ENCODE measurements at regions not wholly inside any gene's neighbourhood (a gene's known extent, or its start where the extent isn't known, plus 50 kb on each side); places are given as distances from the start of the nearest gene placed in this dataset.

DNA sequence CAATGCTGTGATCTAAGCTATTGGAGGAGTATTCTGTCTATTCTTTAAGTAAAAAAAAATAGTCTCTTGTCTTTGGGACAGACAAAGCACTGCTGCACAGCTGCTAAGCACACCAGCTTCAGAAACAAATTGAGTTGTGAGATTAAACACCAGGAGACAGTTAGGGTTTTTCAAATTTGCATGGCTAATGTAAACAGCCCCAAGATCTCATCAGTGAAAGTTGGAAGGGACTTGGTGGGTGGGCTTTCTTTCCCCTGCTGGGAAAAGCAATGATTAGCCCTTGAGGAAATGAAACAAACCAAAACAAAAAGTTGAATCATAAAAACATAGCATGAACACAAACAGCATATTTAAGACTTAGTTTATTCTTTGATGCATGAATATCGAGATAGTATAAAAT is 143.6 kb upstream of the SLITRK1 start:
- Histone ChIP-seq H3K4me1 (ENCODE audit: insufficient read depth, low read length, severe bottlenecking) (no peaks in the 10 kb centered on the region), H3K79me2 (ENCODE audit: insufficient read depth, low read length) (no peaks in the 10 kb centered on the region), H3K9me2 (ENCODE audit: low read depth, low read length) (no peaks in the 10 kb centered on the region), H3K27me3 (ENCODE audit: insufficient read depth, low read length) (no peaks in the 10 kb centered on the region), H3F3A (ENCODE audit: insufficient read depth, low read length) (no peaks in the 10 kb centered on the region), H3K36me3 (ENCODE audit: insufficient read depth, low read length) (no peaks in the 10 kb centered on the region), H2AFZ (ENCODE audit: low read length) (no peak overlapping the region), H4K20me1 (ENCODE audit: insufficient read depth, low read length) (no peaks in the 10 kb centered on the region), H3K4me2 (ENCODE audit: low read length) (no peak overlapping the region), H3K4me3 (ENCODE audit: low read depth, low read length, poor library complexity, severe bottlenecking) (no peak overlapping the region), H3K9me3 (ENCODE audit: low read length) (no peaks in the 10 kb centered on the region), H3K27ac (ENCODE audit: low read depth, low read length, poor library complexity, severe bottlenecking) (no peak overlapping the region), H3K9ac (ENCODE audit: low read length) (no peak overlapping the region)
- no peak for TF ChIP-seq EZH2 (IDR thresholded peaks at IDR 0.05; ENCODE audit: borderline replicate concordance, low read length)
- TF ChIP-seq, protein P1, sequence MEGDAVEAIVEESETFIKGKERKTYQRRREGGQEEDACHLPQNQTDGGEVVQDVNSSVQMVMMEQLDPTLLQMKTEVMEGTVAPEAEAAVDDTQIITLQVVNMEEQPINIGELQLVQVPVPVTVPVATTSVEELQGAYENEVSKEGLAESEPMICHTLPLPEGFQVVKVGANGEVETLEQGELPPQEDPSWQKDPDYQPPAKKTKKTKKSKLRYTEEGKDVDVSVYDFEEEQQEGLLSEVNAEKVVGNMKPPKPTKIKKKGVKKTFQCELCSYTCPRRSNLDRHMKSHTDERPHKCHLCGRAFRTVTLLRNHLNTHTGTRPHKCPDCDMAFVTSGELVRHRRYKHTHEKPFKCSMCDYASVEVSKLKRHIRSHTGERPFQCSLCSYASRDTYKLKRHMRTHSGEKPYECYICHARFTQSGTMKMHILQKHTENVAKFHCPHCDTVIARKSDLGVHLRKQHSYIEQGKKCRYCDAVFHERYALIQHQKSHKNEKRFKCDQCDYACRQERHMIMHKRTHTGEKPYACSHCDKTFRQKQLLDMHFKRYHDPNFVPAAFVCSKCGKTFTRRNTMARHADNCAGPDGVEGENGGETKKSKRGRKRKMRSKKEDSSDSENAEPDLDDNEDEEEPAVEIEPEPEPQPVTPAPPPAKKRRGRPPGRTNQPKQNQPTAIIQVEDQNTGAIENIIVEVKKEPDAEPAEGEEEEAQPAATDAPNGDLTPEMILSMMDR (IDR thresholded peaks at IDR 0.05; ENCODE audit: low read length) = no peak

DNA sequence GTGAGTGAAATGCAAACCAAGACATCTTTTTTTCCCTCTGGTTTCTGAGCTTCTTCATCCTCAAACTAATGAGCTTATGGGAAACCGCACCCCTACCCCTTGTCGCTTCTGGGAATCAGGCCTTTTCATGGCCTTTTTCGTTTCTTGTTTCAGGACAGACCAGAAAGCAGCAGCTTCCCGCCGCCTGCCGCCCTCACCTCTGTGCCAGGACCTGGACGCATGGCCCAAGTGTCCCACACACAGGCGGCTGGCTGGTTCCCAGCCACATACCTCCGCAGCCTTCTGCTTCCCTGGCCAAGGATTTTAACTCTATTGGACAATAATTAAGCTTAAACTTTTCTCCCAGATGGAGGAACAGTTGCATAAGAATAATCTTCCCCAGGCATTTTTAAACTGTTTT is 114.1 kb upstream of the SLITRK1 start:
- Histone ChIP-seq H3K4me2 (ENCODE audit: low read length) (no peak overlapping the region), H3K27me3 (ENCODE audit: insufficient read depth, low read length) (no peaks in the 10 kb centered on the region), H3K4me1 (ENCODE audit: insufficient read depth, low read length, severe bottlenecking) (no peaks in the 10 kb centered on the region), H3F3A (ENCODE audit: insufficient read depth, low read length) (no peaks in the 10 kb centered on the region), H3K36me3 (ENCODE audit: insufficient read depth, low read length) (no peaks in the 10 kb centered on the region), H3K27ac (ENCODE audit: low read depth, low read length, poor library complexity, severe bottlenecking) (no peak overlapping the region), H3K9ac (ENCODE audit: low read length) (no peak overlapping the region), H2AFZ (ENCODE audit: low read length) (no peak overlapping the region), H3K4me3 (ENCODE audit: low read depth, low read length, poor library complexity, severe bottlenecking) (no peak overlapping the region), H3K79me2 (ENCODE audit: insufficient read depth, low read length) (no peaks in the 10 kb centered on the region), H3K9me2 (ENCODE audit: low read depth, low read length) (no peaks in the 10 kb centered on the region), H4K20me1 (ENCODE audit: insufficient read depth, low read length) (no peaks in the 10 kb centered on the region), H3K9me3 (ENCODE audit: low read length) (no peaks in the 10 kb centered on the region)
- TF ChIP-seq, protein P1 (IDR thresholded peaks at IDR 0.05; ENCODE audit: low read length) = no peak
- TF ChIP-seq EZH2 (IDR thresholded peaks at IDR 0.05; ENCODE audit: borderline replicate concordance, low read length) = no peak

DNA sequence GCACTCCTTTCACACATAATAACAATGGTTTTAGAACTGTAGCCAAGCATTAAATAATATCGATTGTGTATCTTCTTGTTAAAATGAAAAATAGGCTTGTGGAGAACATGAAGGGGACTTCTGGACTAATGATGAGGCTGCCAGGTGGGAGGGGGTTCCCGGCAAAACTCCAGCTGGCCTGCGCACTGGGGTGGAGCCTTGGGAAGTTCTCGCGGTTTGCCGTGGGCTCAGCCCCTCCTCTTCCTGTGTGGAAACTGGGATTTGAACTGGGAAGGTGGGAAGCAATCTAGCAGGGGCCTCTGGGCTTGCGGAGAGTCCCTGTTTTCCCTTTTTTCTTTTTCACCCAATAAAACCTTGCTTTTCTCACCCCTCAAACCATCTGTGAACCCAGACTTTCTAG is 113.7 kb upstream of the SLITRK1 start:
- no peaks in the 10 kb centered on the region for H3K9me2 ChIP-seq (ENCODE audit: low read depth, low read length)
- no peaks in the 10 kb centered on the region for H3F3A ChIP-seq (ENCODE audit: insufficient read depth, low read length)

More for the DNA sequence above, 113.7 kb upstream of the SLITRK1 start:
- Histone ChIP-seq H3K4me3 (ENCODE audit: low read depth, low read length, poor library complexity, severe bottlenecking) (no peak overlapping the region), H2AFZ (ENCODE audit: low read length) (no peak overlapping the region), H3K27ac (ENCODE audit: low read depth, low read length, poor library complexity, severe bottlenecking) (no peak overlapping the region), H3K9me3 (ENCODE audit: low read length) (no peaks in the 10 kb centered on the region), H4K20me1 (ENCODE audit: insufficient read depth, low read length) (no peaks in the 10 kb centered on the region), H3K36me3 (ENCODE audit: insufficient read depth, low read length) (no peaks in the 10 kb centered on the region), H3K27me3 (ENCODE audit: insufficient read depth, low read length) (no peaks in the 10 kb centered on the region), H3K4me1 (ENCODE audit: insufficient read depth, low read length, severe bottlenecking) (no peaks in the 10 kb centered on the region), H3K9ac (ENCODE audit: low read length) (no peak overlapping the region), H3K4me2 (ENCODE audit: low read length) (no peak overlapping the region), H3K79me2 (ENCODE audit: insufficient read depth, low read length) (no peaks in the 10 kb centered on the region)
- no peak for TF ChIP-seq EZH2 (IDR thresholded peaks at IDR 0.05; ENCODE audit: borderline replicate concordance, low read length)
- TF ChIP-seq, protein P1 (IDR thresholded peaks at IDR 0.05; ENCODE audit: low read length) = no peak
